Erythroblast (primary cell): ENCODE measurements at regions not wholly inside any gene's neighbourhood (a gene's known extent, or its start where the extent isn't known, plus 50 kb on each side); places are given as distances from the start of the nearest gene placed in this dataset.

ENCODE experiments used
- GATA1 ChIP-seq: IDR thresholded peaks from 2 replicates; pipeline ENCODE4 v1.6.1; 2011; ENCODE audit warnings: low read depth, mild to moderate bottlenecking, control low read depth, low read length, moderate library complexity
- POLR2A ChIP-seq: IDR thresholded peaks from 2 replicates; pipeline ENCODE4 v1.6.1; 2011; ENCODE audit warnings: mild to moderate bottlenecking, low read length

DNA sequence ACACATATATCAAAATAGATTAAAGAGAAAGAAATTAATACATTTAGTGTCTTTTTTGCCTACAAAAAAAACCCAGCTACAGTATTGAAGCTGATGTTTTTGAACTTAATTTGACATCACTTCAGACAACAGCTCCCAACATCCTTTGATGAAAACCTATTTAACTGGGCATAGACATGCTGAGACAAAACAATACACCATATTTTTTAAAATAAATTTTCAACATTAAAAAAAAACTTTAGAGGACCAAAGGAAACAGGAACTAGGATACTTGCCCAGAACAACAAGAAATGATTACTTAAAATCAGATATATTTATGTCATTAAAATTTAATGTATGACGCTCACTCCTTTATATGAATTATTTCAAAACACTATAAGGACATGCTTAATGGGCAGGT is 178.1 kb downstream of the MREG start:
- no peak for TF ChIP-seq POLR2A
- TF ChIP-seq GATA1: no peak
